GM12864 (cell line): ENCODE measurements at regions not wholly inside any gene's neighbourhood (a gene's known extent, or its start where the extent isn't known, plus 50 kb on each side); places are given as distances from the start of the nearest gene placed in this dataset.

Source experiments
- DNase-seq: peaks from one replicate; pipeline ENCODE4 v3.0.0-alpha.2; 2011; ENCODE audit warnings: low read depth
- H3K4me3 ChIP-seq: 2 replicates; pipeline ENCODE4 v1.5.1; 2011; ENCODE audit warnings: mild to moderate bottlenecking, low read depth, low read length, control low read depth
- CTCF ChIP-seq: IDR thresholded peaks from 2 replicates; pipeline ENCODE4 v1.5.1; 2011; ENCODE audit warnings: low read depth, mild to moderate bottlenecking, moderate library complexity, low read length, control low read depth, inconsistent platforms; ENCODE audit errors: missing control alignments

DNA sequence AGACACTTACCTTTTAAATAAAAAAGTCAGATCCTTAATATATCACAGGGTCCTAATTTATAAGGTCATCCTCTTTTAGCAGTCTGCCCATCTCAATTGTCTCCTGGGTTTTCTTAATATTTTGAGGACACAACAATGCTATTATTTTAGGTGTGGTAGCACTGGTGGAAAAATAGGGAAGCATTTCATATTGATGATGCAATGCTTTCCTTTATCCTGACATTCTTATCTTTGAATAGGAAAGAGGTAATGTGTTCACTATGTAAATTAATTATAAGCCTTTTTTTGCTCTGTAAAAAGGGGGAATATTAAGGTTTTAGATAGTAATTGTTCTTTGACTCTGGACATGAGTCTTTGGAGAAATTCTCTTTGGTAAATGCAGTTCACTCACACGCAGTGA is 164.7 kb downstream of the YTHDC2 start:
- TF ChIP-seq CTCF, result no peak
- no peak overlapping the region for H3K4me3 ChIP-seq
- no peak for DNase-seq

GRCh38 chr5:113678924-113679575 is 165.6 kb downstream of the YTHDC2 start:
- peak; percentile 59 for TF ChIP-seq CTCF
- no peak for DNase-seq

DNA sequence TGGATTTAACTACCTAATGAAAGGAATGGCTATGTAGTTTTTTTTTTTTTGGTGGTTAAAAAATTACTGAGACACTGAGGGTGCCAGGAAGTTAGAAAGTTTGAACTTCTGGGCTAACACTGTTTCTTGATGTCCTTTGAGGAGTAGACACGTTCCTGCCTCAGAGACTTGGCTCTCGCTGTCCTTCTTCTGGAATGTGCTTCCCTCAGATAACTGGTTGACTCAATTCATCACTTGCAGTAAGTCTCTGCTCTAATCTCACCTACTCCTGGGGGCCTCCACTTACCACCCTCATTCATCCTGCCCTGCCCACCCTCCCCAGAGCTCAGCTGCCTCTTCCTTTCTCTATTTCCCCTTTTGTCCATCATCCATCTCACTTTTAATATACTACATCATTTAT is 167.0 kb downstream of the YTHDC2 start:
- DNase-seq, result no peak
- H3K4me3 ChIP-seq, result no peak overlapping the region
- no peak for TF ChIP-seq CTCF

More at GRCh38 chr5:113678924-113679575, 165.6 kb downstream of the YTHDC2 start:
- no peak overlapping the region for H3K4me3 ChIP-seq

DNA sequence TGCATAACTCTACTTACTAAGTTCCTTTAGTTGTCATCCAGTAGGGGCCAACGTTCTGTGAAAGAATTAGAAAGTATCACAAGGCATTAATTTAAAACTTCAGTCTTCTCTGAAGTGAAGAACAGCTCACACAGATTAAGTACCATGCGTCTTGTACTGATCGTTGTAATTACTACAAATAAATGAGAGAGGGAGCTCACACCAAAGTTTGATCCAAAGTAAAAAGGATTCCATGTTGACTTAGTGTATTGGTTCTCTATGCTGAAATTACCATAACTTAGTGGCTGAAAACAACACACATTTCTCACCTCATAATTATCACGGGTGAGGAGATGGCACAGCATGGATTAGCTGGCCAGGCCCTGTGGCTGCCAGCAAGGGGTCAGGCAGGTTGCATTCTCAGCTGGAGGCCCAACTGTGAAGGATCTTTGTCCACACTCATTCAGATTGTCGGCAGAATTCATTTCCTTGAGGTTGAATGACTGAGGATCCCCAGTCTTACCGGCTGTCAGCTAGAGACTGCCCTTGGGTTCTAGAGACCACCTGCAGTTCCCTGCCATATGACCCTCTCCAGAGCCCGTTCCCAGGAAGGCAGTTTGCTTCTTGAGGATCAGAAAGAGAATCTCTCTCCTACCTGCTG is 169.1 kb downstream of the YTHDC2 start:
- DNase-seq, result no peak
- TF ChIP-seq CTCF, result no peak
- no peak overlapping the region for H3K4me3 ChIP-seq

DNA sequence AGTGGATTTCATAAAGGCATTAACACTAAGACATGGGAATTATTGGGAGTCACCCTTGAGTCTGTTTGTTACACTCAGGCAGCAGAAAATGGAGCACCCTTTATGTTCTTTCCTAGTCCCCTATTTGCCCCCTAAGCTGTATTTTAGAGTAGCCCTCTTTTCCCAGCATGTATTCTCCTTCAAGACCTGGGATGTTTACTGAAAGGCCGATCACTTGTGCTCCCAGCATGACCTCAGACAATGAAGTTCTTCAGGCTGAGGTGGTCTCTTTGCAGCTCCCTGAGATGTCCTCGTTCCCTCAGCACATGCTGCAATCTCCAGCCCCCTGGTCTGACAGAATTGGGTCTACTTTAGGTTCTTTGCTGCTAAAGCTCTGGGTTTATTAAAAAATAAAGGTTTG is 169.7 kb downstream of the YTHDC2 start:
- no peak overlapping the region for H3K4me3 ChIP-seq
- no peak for TF ChIP-seq CTCF
- DNase-seq, result no peak

- no peak for TF ChIP-seq CTCF
- DNase-seq, result no peak
- no peak overlapping the region for H3K4me3 ChIP-seq
These were observed 173.1 kb downstream of the YTHDC2 start for GRCh38 chr5:113686599-113686998.

GRCh38 chr5:113689647-113690046 is 176.2 kb downstream of the YTHDC2 start:
- TF ChIP-seq CTCF, result no peak
- no peak for DNase-seq
- no peak overlapping the region for H3K4me3 ChIP-seq
